ENCODE measurements at regions not wholly inside any gene's neighbourhood (a gene's known extent, or its start where the extent isn't known, plus 50 kb on each side); places are given as distances from the start of the nearest gene placed in this dataset.

- Mint-ChIP-seq H3K27me3 (ENCODE audit: unreplicated experiment) (no peaks in the 10 kb centered on the region), H3K27ac (ENCODE audit: unreplicated experiment) (no peak overlapping the region), H3K4me3 (ENCODE audit: low read depth, unreplicated experiment) (no peak overlapping the region), H3K9me3 (ENCODE audit: low read depth, unreplicated experiment) (peaks cover 4% of the 10 kb centered on the region), H3K36me3 (ENCODE audit: insufficient read depth, unreplicated experiment) (no peaks in the 10 kb centered on the region), H3K4me1 (ENCODE audit: low read depth, unreplicated experiment) (no peaks in the 10 kb centered on the region)
- CTCF ChIA-PET, result no interaction called here
- BruUV-seq (replicated peaks), result no TSS peak
- no peak for TF ChIP-seq CTCF (IDR thresholded peaks at IDR 0.05; ENCODE audit: unreplicated experiment)
- DNase-seq, result no peak
- intact Hi-C loops (cut with micrococcal nuclease; ENCODE audit: unreplicated experiment), result no loop called here
Measured at GRCh38 chr10:117924820-117925219, 121.9 kb downstream of the RAB11FIP2 start.

GRCh38 chr10:117925369-117925768, 121.4 kb downstream of the RAB11FIP2 start:
- DNase-seq, result no peak
- BruUV-seq (replicated peaks), result no TSS peak
- no peak for TF ChIP-seq CTCF (IDR thresholded peaks at IDR 0.05; ENCODE audit: unreplicated experiment)
- Mint-ChIP-seq H3K4me3 (ENCODE audit: low read depth, unreplicated experiment) (no peak overlapping the region), H3K27me3 (ENCODE audit: unreplicated experiment) (no peaks in the 10 kb centered on the region), H3K4me1 (ENCODE audit: low read depth, unreplicated experiment) (no peaks in the 10 kb centered on the region), H3K36me3 (ENCODE audit: insufficient read depth, unreplicated experiment) (no peaks in the 10 kb centered on the region), H3K9me3 (ENCODE audit: low read depth, unreplicated experiment) (peaks cover 4% of the 10 kb centered on the region), H3K27ac (ENCODE audit: unreplicated experiment) (no peak overlapping the region)
- CTCF ChIA-PET, result no interaction called here
- intact Hi-C loops (cut with micrococcal nuclease; ENCODE audit: unreplicated experiment), result no loop called here

- no peaks in the 10 kb centered on the region for H3K4me1 Mint-ChIP-seq (ENCODE audit: low read depth, unreplicated experiment)
- peaks cover 4% of the 10 kb centered on the region for H3K9me3 Mint-ChIP-seq (ENCODE audit: low read depth, unreplicated experiment)
- no peak overlapping the region for H3K4me3 Mint-ChIP-seq (ENCODE audit: low read depth, unreplicated experiment)
- H3K27ac Mint-ChIP-seq (ENCODE audit: unreplicated experiment), result no peak overlapping the region
- no peaks in the 10 kb centered on the region for H3K27me3 Mint-ChIP-seq (ENCODE audit: unreplicated experiment)
- no peak for DNase-seq
- intact Hi-C loops (cut with micrococcal nuclease; ENCODE audit: unreplicated experiment), result no loop called here
- TF ChIP-seq CTCF (IDR thresholded peaks at IDR 0.05; ENCODE audit: unreplicated experiment), result no peak
- CTCF ChIA-PET, result interaction anchor here (0.7 kb wide), 1 partner anchor 14 kb away, joined by 5 read pairs; no protein-coding TSS in a partner anchor
- no peaks in the 10 kb centered on the region for H3K36me3 Mint-ChIP-seq (ENCODE audit: insufficient read depth, unreplicated experiment)
- no TSS peak for BruUV-seq (replicated peaks)
Measured at GRCh38 chr10:117926491-117926890, 120.2 kb downstream of the RAB11FIP2 start.

- intact Hi-C loops (cut with micrococcal nuclease; ENCODE audit: unreplicated experiment), result no loop called here
- CTCF ChIA-PET, result no interaction called here
- Mint-ChIP-seq H3K27ac (ENCODE audit: unreplicated experiment) (no peak overlapping the region), H3K9me3 (ENCODE audit: low read depth, unreplicated experiment) (peaks cover 4% of the 10 kb centered on the region), H3K36me3 (ENCODE audit: insufficient read depth, unreplicated experiment) (no peaks in the 10 kb centered on the region), H3K4me3 (ENCODE audit: low read depth, unreplicated experiment) (no peak overlapping the region), H3K27me3 (ENCODE audit: unreplicated experiment) (no peaks in the 10 kb centered on the region), H3K4me1 (ENCODE audit: low read depth, unreplicated experiment) (no peaks in the 10 kb centered on the region)
- TF ChIP-seq CTCF (IDR thresholded peaks at IDR 0.05; ENCODE audit: unreplicated experiment), result no peak
- BruUV-seq (replicated peaks), result no TSS peak
- no peak for DNase-seq
Measured at GRCh38 chr10:117927332-117927731, 119.4 kb downstream of the RAB11FIP2 start.

Data from Calu3 (cell line).